ENCODE measurements at regions not wholly inside any gene's neighbourhood (a gene's known extent, or its start where the extent isn't known, plus 50 kb on each side); places are given as distances from the start of the nearest gene placed in this dataset.
"Not testable (repeated sequence)": the region's sequence is repeated elsewhere in the genome, so short reads cannot be mapped to it uniquely, and the experiment has no call there.

- no peak for TF ChIP-seq CTCF (IDR thresholded peaks at IDR 0.05; ENCODE audit: extremely low read depth, missing control alignments)
Observed at GRCh38 chr7:53111031-53111430, 75.6 kb downstream of the POM121L12 start.

GRCh38 chr7:53113424-53113823 lies 78.0 kb downstream of the POM121L12 start:
- no peak for DNase-seq (ENCODE audit: low spot score)
- TF ChIP-seq CTCF (IDR thresholded peaks at IDR 0.05; ENCODE audit: extremely low read depth, missing control alignments) = no peak

More at GRCh38 chr7:53111031-53111430, 75.6 kb downstream of the POM121L12 start:
- DNase-seq (ENCODE audit: low spot score) = no peak

GRCh38 chr7:53119514-53119941 lies 84.1 kb downstream of the POM121L12 start:
- no peak for DNase-seq (ENCODE audit: low spot score)
- TF ChIP-seq CTCF (IDR thresholded peaks at IDR 0.05; ENCODE audit: extremely low read depth, missing control alignments) = no peak

GRCh38 chr7:53121374-53121773 lies 85.9 kb downstream of the POM121L12 start:
- no peak for TF ChIP-seq CTCF (IDR thresholded peaks at IDR 0.05; ENCODE audit: extremely low read depth, missing control alignments)
- no peak for DNase-seq (ENCODE audit: low spot score)

- no peak for DNase-seq (ENCODE audit: low spot score)
Observed at GRCh38 chr7:53131697-53132096, 96.3 kb downstream of the POM121L12 start.

GRCh38 chr7:53151496-53151895 lies 116.1 kb downstream of the POM121L12 start:
- no peak for TF ChIP-seq CTCF (IDR thresholded peaks at IDR 0.05; ENCODE audit: extremely low read depth, missing control alignments)
- no peak for DNase-seq (ENCODE audit: low spot score)

More at GRCh38 chr7:53131697-53132096, 96.3 kb downstream of the POM121L12 start:
- TF ChIP-seq CTCF (IDR thresholded peaks at IDR 0.05; ENCODE audit: extremely low read depth, missing control alignments) = no peak

- not testable (repeated sequence) for DNase-seq (ENCODE audit: low spot score)
Observed at GRCh38 chr7:53187184-53187583, 151.8 kb downstream of the POM121L12 start.

GRCh38 chr7:53191191-53191695 lies 155.8 kb downstream of the POM121L12 start:
- TF ChIP-seq CTCF (IDR thresholded peaks at IDR 0.05; ENCODE audit: extremely low read depth, missing control alignments) = no peak
- no peak for DNase-seq (ENCODE audit: low spot score)

Data from GM20000 (cell line).